GM10266 (cell line): ENCODE measurements at regions not wholly inside any gene's neighbourhood (a gene's known extent, or its start where the extent isn't known, plus 50 kb on each side); places are given as distances from the start of the nearest gene placed in this dataset.

Experiments used
- DNase-seq: peaks from one replicate; pipeline ENCODE4 v3.0.0; 2012; ENCODE audit errors: extremely low spot score
- TF ChIP-seq, protein P1 (sequence below): IDR thresholded peaks from 2 replicates; pipeline ENCODE4 v1.5.1; 2012; ENCODE audit warnings: mild to moderate bottlenecking, low read depth; ENCODE audit not compliant: control insufficient read depth, insufficient read depth; ENCODE audit errors: missing control alignments

GRCh38 chr6:138716971-138717665 is 56.5 kb upstream of the CCDC28A start:
- DNase-seq: no peak
- TF ChIP-seq, protein P1, sequence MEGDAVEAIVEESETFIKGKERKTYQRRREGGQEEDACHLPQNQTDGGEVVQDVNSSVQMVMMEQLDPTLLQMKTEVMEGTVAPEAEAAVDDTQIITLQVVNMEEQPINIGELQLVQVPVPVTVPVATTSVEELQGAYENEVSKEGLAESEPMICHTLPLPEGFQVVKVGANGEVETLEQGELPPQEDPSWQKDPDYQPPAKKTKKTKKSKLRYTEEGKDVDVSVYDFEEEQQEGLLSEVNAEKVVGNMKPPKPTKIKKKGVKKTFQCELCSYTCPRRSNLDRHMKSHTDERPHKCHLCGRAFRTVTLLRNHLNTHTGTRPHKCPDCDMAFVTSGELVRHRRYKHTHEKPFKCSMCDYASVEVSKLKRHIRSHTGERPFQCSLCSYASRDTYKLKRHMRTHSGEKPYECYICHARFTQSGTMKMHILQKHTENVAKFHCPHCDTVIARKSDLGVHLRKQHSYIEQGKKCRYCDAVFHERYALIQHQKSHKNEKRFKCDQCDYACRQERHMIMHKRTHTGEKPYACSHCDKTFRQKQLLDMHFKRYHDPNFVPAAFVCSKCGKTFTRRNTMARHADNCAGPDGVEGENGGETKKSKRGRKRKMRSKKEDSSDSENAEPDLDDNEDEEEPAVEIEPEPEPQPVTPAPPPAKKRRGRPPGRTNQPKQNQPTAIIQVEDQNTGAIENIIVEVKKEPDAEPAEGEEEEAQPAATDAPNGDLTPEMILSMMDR: no peak

GRCh38 chr6:138719011-138719635 is 54.4 kb upstream of the CCDC28A start:
- TF ChIP-seq, protein P1: no peak
- DNase-seq: no peak

GRCh38 chr6:138719744-138720143 is 53.8 kb upstream of the CCDC28A start:
- DNase-seq: no peak
- TF ChIP-seq, protein P1: no peak

DNA sequence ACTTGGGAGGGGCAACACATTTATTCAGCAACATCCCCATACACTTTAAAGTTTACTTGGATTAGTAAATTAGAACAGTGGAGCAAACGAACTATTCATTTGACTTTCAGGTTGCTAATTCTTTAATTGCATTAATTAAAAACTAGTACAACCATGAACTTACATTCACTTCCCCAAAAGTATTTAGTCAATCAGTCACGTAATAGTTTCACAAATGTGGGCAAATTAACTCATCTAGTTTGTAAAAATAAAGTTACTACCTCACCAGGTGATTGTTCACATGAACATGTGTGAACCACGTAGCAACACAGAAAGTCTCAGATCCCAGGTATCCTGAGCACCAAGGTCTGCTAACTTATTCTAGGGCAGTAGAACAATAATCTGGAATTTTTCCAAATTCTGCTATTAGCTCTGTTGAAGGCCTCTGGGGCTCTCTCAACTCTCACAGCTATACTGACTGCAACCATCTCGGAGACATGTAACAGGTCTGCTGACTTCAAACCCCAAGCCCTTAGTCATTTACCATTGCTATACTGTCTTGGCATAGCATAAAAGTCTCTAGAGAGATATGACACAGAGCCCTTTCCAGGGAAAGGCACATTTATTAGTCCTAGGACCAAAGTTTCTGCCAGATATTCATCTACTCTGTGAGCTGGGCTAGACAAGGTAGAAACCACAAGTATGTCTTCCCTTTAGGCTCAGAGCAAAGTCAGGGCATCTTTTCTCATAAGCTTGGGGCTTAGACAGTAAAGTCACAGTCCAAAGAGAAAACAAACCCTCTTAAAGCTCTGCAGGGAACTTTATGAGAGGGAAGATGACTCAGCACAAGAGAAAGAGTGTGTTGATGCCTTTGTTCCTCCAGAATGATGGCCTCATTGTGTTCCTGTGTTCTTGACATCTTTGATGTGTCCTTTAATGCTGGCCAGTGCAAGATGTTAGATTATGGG is 50.9 kb upstream of the CCDC28A start:
- TF ChIP-seq, protein P1: no peak
- DNase-seq: no peak
